Activated naive CD8-positive, alpha-beta T cell treated with anti-CD3 and anti-CD28 coated beads, Interleukin-2, amount 50 U/mL, for 16 hours (primary cell): ENCODE measurements at regions not wholly inside any gene's neighbourhood (a gene's known extent, or its start where the extent isn't known, plus 50 kb on each side); places are given as distances from the start of the nearest gene placed in this dataset.
"Not testable (repeated sequence)": the region's sequence is repeated elsewhere in the genome, so short reads cannot be mapped to it uniquely, and the experiment has no call there.

Experiments
- DNase-seq: peaks from one replicate; pipeline ENCODE4 v3.0.0-alpha.2; 2020; ENCODE audit warnings: low read depth, low spot score

GRCh38 chr13:40355126-40355724 is 311.2 kb downstream of the FOXO1 start:
- DNase-seq = no peak

- no peak for DNase-seq
Observed at GRCh38 chr13:40356011-40356410, 310.4 kb downstream of the FOXO1 start.

GRCh38 chr13:40356458-40356857 is 310.0 kb downstream of the FOXO1 start:
- DNase-seq = not testable (repeated sequence)

- DNase-seq = no peak
Observed at GRCh38 chr13:40362502-40362901, 303.9 kb downstream of the FOXO1 start.

GRCh38 chr13:40363653-40364052 is 302.8 kb downstream of the FOXO1 start:
- no peak for DNase-seq

GRCh38 chr13:40366119-40366518 is 300.3 kb downstream of the FOXO1 start:
- no peak for DNase-seq

- no peak for DNase-seq
Observed at GRCh38 chr13:40368127-40368891, 298.1 kb downstream of the FOXO1 start.

GRCh38 chr13:40370661-40371060 is 295.8 kb downstream of the FOXO1 start:
- DNase-seq = no peak

GRCh38 chr13:40371531-40372125 is 294.8 kb downstream of the FOXO1 start:
- DNase-seq = no peak

GRCh38 chr13:40373608-40374007 is 292.8 kb downstream of the FOXO1 start:
- peak; percentile 24 for DNase-seq

- no peak for DNase-seq
Observed at GRCh38 chr13:40375489-40376171, 290.8 kb downstream of the FOXO1 start.

GRCh38 chr13:40376296-40376849 is 290.1 kb downstream of the FOXO1 start:
- no peak for DNase-seq

- no peak for DNase-seq
Observed at GRCh38 chr13:40376867-40377535, 289.4 kb downstream of the FOXO1 start.

GRCh38 chr13:40377783-40378182 is 288.7 kb downstream of the FOXO1 start:
- peak; percentile 29 for DNase-seq

- no peak for DNase-seq
Observed at GRCh38 chr13:40379196-40379595, 287.2 kb downstream of the FOXO1 start.

- DNase-seq = no peak
Observed at GRCh38 chr13:40379794-40380578, 286.5 kb downstream of the FOXO1 start.

- DNase-seq = no peak
Observed at GRCh38 chr13:40381935-40382764, 284.3 kb downstream of the FOXO1 start.

GRCh38 chr13:40383132-40383531 is 283.3 kb downstream of the FOXO1 start:
- no peak for DNase-seq

GRCh38 chr13:40383885-40384284 is 282.6 kb downstream of the FOXO1 start:
- DNase-seq = no peak
